PC-3 (cell line): ENCODE measurements at regions not wholly inside any gene's neighbourhood (a gene's known extent, or its start where the extent isn't known, plus 50 kb on each side); places are given as distances from the start of the nearest gene placed in this dataset.

Experiments used
- ATAC-seq: fragments of 200-7000 bp; cut with Tn5 transposase; 2 replicates; pipeline ENCODE4 v1.9.1; 2020; ENCODE audit warnings: mild to moderate bottlenecking, moderate library complexity
- BruUV-seq: library from RNA; stranded (reverse); fragments of 400-500 nt; replicated peaks from 2 replicates; lab custom pipeline; 2021; lab: Mats Ljungman, UMichigan
- CTCF ChIA-PET: fragments of 300-600 bp; sonication (Branson Sonifier 250); formaldehyde crosslinking; loops from one replicate; lab custom pipeline; 2022; ENCODE audit warnings: antibody characterized with exemption; lab: Charles Lee
- POLR2A ChIA-PET: fragments of 300-600 bp; sonication (Branson Sonifier 250); formaldehyde crosslinking; loops from one replicate; lab custom pipeline; 2022; ENCODE audit warnings: antibody characterized with exemption; ENCODE audit not compliant: unreplicated experiment; lab: Charles Lee
- DNase-seq: peaks from one replicate; pipeline ENCODE4 v3.0.0-alpha.2; 2015
- H2AFZ ChIP-seq: fragments of 300-600 bp; sonication (generic); 2 replicates; pipeline ENCODE4 v1.6.0; 2016; ENCODE audit warnings: antibody characterized with exemption, low read length
- H3F3A ChIP-seq: fragments of 300-600 bp; sonication (generic); one replicate; pipeline ENCODE4 v1.6.0; 2017; ENCODE audit warnings: antibody characterized with exemption, low read length, control low read depth, mild to moderate bottlenecking; ENCODE audit not compliant: unreplicated experiment
- H3K27ac ChIP-seq: fragments of 300-600 bp; sonication (generic); 2 replicates; pipeline ENCODE4 v1.5.1; 2016; ENCODE audit warnings: mild to moderate bottlenecking, low read length
- H3K27me3 ChIP-seq: fragments of 300-600 bp; sonication (generic); 2 replicates; pipeline ENCODE4 v1.6.1; 2016; ENCODE audit warnings: low read length, mixed read lengths
- H3K36me3 ChIP-seq: fragments of 300-600 bp; sonication (generic); 2 replicates; pipeline ENCODE4 v1.6.1; 2016; ENCODE audit warnings: low read depth, mixed run types, low read length, mixed read lengths
- H3K4me1 ChIP-seq: fragments of 300-600 bp; sonication (generic); 2 replicates; pipeline ENCODE4 v1.5.1; 2016; ENCODE audit warnings: low read length; ENCODE audit not compliant: insufficient read depth
- H3K4me2 ChIP-seq: fragments of 300-600 bp; sonication (generic); 2 replicates; pipeline ENCODE4 v1.6.0; 2016; ENCODE audit warnings: low read length
- H3K4me3 ChIP-seq: fragments of 300-600 bp; sonication (generic); 2 replicates; pipeline ENCODE4 v1.5.1; 2016; ENCODE audit warnings: mild to moderate bottlenecking, low read length, mixed read lengths
- H3K79me2 ChIP-seq: fragments of 300-600 bp; sonication (generic); 2 replicates; pipeline ENCODE4 v1.6.1; 2017; ENCODE audit warnings: low read length, mixed read lengths
- H3K9ac ChIP-seq: fragments of 300-600 bp; sonication (generic); 2 replicates; pipeline ENCODE4 v1.6.0; 2016; ENCODE audit warnings: mild to moderate bottlenecking, low read length
- H3K9me2 ChIP-seq: fragments of 300-600 bp; sonication (generic); replicated peaks from 2 replicates; pipeline ENCODE4 v1.6.1; 2016; ENCODE audit warnings: mixed run types, low read length, mixed read lengths
- H3K9me3 ChIP-seq: fragments of 300-600 bp; sonication (generic); 2 replicates; pipeline ENCODE4 v1.6.1; 2016; ENCODE audit warnings: low read length, mixed read lengths
- H4K20me1 ChIP-seq: fragments of 300-600 bp; sonication (generic); 2 replicates; pipeline ENCODE4 v1.6.1; 2016; ENCODE audit warnings: low read length, mixed read lengths
- CTCF ChIP-seq: fragments of 300-600 bp; sonication (generic); conservative IDR thresholded peaks from 2 replicates; pipeline ENCODE4 v1.5.1; 2017; ENCODE audit warnings: antibody characterized with exemption, low read depth, mild to moderate bottlenecking, low read length
- EZH2 ChIP-seq: fragments of 300-600 bp; sonication (generic); IDR thresholded peaks from one replicate; pipeline ENCODE4 v1.6.1; 2017; ENCODE audit warnings: antibody characterized with exemption, mild to moderate bottlenecking, low read length; ENCODE audit not compliant: unreplicated experiment
- EZH2phosphoT487 ChIP-seq: fragments of 300-600 bp; sonication (generic); IDR thresholded peaks from 2 replicates; pipeline ENCODE4 v1.6.1; 2018; ENCODE audit warnings: mild to moderate bottlenecking, antibody characterized with exemption, low read length, borderline replicate concordance
- intact Hi-C: fragments of 100-400 bp; cut with micrococcal nuclease; formaldehyde crosslinking; loops from 2 replicates; pipeline ENCODE4 v1.9.0; 2023

GRCh38 chr13:40311356-40312101 lies 354.9 kb downstream of the FOXO1 start:
- Histone ChIP-seq H3K4me2 (no peak overlapping the region), H3K4me1 (no peaks in the 10 kb centered on the region), H3K9me2 (no peaks in the 10 kb centered on the region), H3K36me3 (no peaks in the 10 kb centered on the region), H3F3A (no peaks in the 10 kb centered on the region), H3K27ac (no peak overlapping the region), H3K79me2 (no peaks in the 10 kb centered on the region), H3K9me3 (no peaks in the 10 kb centered on the region), H4K20me1 (no peaks in the 10 kb centered on the region), H2AFZ (no peak overlapping the region), H3K27me3 (no peaks in the 10 kb centered on the region), H3K9ac (no peak overlapping the region), H3K4me3 (no peak overlapping the region)
- BruUV-seq: no TSS peak
- ATAC-seq (no peak), DNase-seq (no peak)
- TF ChIP-seq EZH2phosphoT487 (no peak), EZH2 (no peak), CTCF (no peak)
- ChIA-PET POLR2A (no interaction called here), CTCF (no interaction called here)
- intact Hi-C loops: no loop called here

GRCh38 chr13:40313269-40314200 lies 352.9 kb downstream of the FOXO1 start:
- Histone ChIP-seq H3K36me3 (no peaks in the 10 kb centered on the region), H2AFZ (no peak overlapping the region), H3K9me2 (no peaks in the 10 kb centered on the region), H3K4me2 (no peak overlapping the region), H3K79me2 (no peaks in the 10 kb centered on the region), H3F3A (no peaks in the 10 kb centered on the region), H3K9ac (no peak overlapping the region), H3K4me1 (no peaks in the 10 kb centered on the region), H3K27ac (no peak overlapping the region), H4K20me1 (no peaks in the 10 kb centered on the region), H3K4me3 (no peak overlapping the region), H3K27me3 (no peaks in the 10 kb centered on the region), H3K9me3 (no peaks in the 10 kb centered on the region)
- ATAC-seq (no peak), DNase-seq (no peak)
- BruUV-seq: no TSS peak
- intact Hi-C loops: no loop called here
- ChIA-PET POLR2A (no interaction called here), CTCF (no interaction called here)
- TF ChIP-seq CTCF: no peak
- TF ChIP-seq EZH2: no peak
- TF ChIP-seq EZH2phosphoT487: no peak
